Heart right ventricle (tissue), 16 donors: ENCODE measurements at regions not wholly inside any gene's neighbourhood (a gene's known extent, or its start where the extent isn't known, plus 50 kb on each side); places are given as distances from the start of the nearest gene placed in this dataset.

Source experiments
- ATAC-seq, 8 donors: fragments of 200-7000 bp; cut with Tn5 transposase; one replicate each; pipeline ENCODE4 v1.9.1; 2020; ENCODE audit warnings: mild to moderate bottlenecking in 8 of 8, moderate library complexity in 8 of 8, moderate number of reproducible peaks in 1 of 8
- DNase-seq, 2 donors: peaks; one replicate each; pipeline ENCODE4 v3.0.0-alpha.2; 2020
- H3K27ac ChIP-seq, 10 donors: fragments of 200-600 bp; sonication (generic) in 2 of 10; one replicate each; pipeline versions ENCODE4 v1.5.0 to v1.8.0; 2020 to 2022; ENCODE audit warnings: mild to moderate bottlenecking in 3 of 10
- H3K27me3 ChIP-seq, 7 donors: fragments of 200-600 bp; one replicate each; pipeline ENCODE4 v1.8.0; 2021 to 2022; ENCODE audit warnings: mild to moderate bottlenecking in 2 of 7
- H3K36me3 ChIP-seq, 9 donors: fragments of 200-600 bp; sonication (generic) in 1 of 9; one replicate each; pipeline versions ENCODE4 v1.5.0 to v1.8.0; 2020 to 2022; ENCODE audit warnings: mild to moderate bottlenecking in 2 of 9
- H3K4me1 ChIP-seq, 9 donors: fragments of 200-600 bp; sonication (generic) in 1 of 9; one replicate each; pipeline versions ENCODE4 v1.5.0 to v1.8.0; 2020 to 2022; ENCODE audit warnings: mild to moderate bottlenecking in 4 of 9
- H3K4me3 ChIP-seq, 10 donors: fragments of 200-600 bp; sonication (generic) in 2 of 10; one replicate each; pipeline versions ENCODE4 v1.5.0 to v1.8.0; 2020 to 2022; ENCODE audit warnings: mild to moderate bottlenecking in 7 of 10, moderate library complexity in 2 of 10
- H3K9me3 ChIP-seq, 11 donors: fragments of 200-600 bp in 10 of 11; sonication (generic) in 2 of 11; one replicate each; pipeline versions ENCODE4 v1.5.0 to v1.8.0; 2013 to 2022; ENCODE audit warnings: mild to moderate bottlenecking in 2 of 11, control low read depth in 1 of 11, moderate library complexity in 1 of 11
- WGBS, 2 donors: extraction: QIAGEN DNeasy Blood & Tissue Kit; methylation state at CpG; one replicate each; pipeline ENCODE4 v1.1.7; 2013; ENCODE audit warnings: inconsistent platforms in 1 of 2; 5-methylcytosine and 5-hydroxymethylcytosine counted together
- intact Hi-C, 10 donors: fragments of 100-400 bp; cut with DNase I; formaldehyde crosslinking; loops; one replicate each; pipeline versions ENCODE4 v1.11.1 to v1.14.2; 2022
- TF ChIP-seq, protein P1 (sequence below), 9 donors: fragments of 200-600 bp; sonication (generic) in 2 of 9; IDR thresholded peaks; one replicate each; pipeline versions ENCODE4 v1.5.0 to v1.8.0; 2021 to 2022; ENCODE audit warnings: antibody characterized with exemption in 9 of 9, mild to moderate bottlenecking in 5 of 9, moderate library complexity in 1 of 9
- donor health status: Arrhythmogenic right ventricular cardiomyopathy.
- donor health status: ischemic (EF 13 %, LVEDD 7.1; RV severe dilation, severe dysfunction).
- donor health status: healthy with polysubstance abuse.
- donor health status: DM: no; HTN: yes; CAD: no.
- donor health status: DM: no; HTN: no; CAD: no.
- donor health status: ischemic (EF 25% LVEDD 6.9; RV normal size, moderate dysfunction).
- donor health status: ischemic (EF 25% LVEDD 5.7; RV mildly dilated, moderate dysfunction).
- donor health status: healthy.
- donor health status: DM: yes; HTN: yes; CAD: no.
- donor health status: Ischemic cardiomyopathy.
- donor health status: ischemic (EF 35%, LVEDD 5.7; RV mildly dilated, moderate dysfunction).
- donor health status: nonischemic (EF 11% LVEDD 7.7; RV severe dilation, severe dysfunction).
- donor health status: DM: yes; HTN: yes; CAD: no.
- donor health status: PGD.
- donor health status: ischemic (EF 29% LVEDD 5.4; RV normal size, mild dysfunction).
- donor health status: nonischemic (EF 23%, LVEDD 6.1; RV moderate dilation, normal function).

DNA sequence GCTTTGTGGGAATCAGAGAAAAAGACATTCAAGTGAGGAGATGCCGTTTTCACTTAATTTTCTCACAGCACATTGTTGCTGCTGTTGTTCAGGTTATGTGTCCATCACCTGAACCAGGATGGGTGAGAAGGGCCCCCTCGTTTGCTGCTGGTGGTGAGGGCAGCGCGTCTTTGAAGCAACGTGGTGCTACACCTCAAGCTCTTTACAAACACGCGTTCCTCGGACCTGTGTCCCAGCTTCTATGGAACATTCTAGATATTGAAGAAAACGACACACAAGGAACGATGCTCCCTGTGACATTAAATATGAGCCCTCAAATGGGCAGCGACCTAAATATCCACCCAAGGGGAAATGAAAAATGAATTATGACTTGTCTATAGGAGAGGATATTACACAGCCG, 418.6 kb downstream of the MN1 start:
- H3K4me1 ChIP-seq, result no peaks in the 10 kb centered on the region
- intact Hi-C loops, result no loop called here
- ATAC-seq, result no peak
- no peaks in the 10 kb centered on the region for H3K9me3 ChIP-seq
- no peak overlapping the region for H3K27ac ChIP-seq
- no peaks in the 10 kb centered on the region for H3K36me3 ChIP-seq
- no peak overlapping the region for H3K4me3 ChIP-seq
- DNase-seq, result no peak
- H3K27me3 ChIP-seq, result peaks cover 0 to 61% (median 42%) of the 10 kb centered on the region in 7 donors
- TF ChIP-seq, protein P1, sequence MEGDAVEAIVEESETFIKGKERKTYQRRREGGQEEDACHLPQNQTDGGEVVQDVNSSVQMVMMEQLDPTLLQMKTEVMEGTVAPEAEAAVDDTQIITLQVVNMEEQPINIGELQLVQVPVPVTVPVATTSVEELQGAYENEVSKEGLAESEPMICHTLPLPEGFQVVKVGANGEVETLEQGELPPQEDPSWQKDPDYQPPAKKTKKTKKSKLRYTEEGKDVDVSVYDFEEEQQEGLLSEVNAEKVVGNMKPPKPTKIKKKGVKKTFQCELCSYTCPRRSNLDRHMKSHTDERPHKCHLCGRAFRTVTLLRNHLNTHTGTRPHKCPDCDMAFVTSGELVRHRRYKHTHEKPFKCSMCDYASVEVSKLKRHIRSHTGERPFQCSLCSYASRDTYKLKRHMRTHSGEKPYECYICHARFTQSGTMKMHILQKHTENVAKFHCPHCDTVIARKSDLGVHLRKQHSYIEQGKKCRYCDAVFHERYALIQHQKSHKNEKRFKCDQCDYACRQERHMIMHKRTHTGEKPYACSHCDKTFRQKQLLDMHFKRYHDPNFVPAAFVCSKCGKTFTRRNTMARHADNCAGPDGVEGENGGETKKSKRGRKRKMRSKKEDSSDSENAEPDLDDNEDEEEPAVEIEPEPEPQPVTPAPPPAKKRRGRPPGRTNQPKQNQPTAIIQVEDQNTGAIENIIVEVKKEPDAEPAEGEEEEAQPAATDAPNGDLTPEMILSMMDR (IDR thresholded peaks at IDR 0.05), result no peak
- 75 to 80% methylated on average over 12 of the region's 12 CpGs for WGBS, 2 donors

DNA sequence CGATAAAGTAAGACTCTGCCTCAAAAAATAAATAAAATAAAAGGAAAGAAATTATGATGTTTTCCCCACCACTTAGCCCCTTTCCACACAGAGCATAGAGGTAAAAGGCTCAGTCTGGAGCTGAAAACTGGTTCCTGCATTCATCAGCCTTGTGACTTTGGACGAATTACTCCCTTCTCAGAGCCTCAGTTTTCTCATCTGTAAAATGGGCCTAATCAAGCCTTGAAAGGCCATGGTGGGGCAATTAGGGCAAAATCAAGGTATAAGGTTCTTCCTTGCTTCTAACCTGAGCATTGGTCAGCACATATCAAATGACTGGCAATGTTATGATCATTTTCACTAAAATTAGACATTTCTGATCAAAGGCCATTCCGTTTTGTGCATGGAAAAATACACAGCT, 417.7 kb downstream of the MN1 start:
- DNase-seq (no peak), ATAC-seq (no peak)
- 82 to 83% methylated on average over 3 of the region's 3 CpGs for WGBS, 2 donors
- intact Hi-C loops, result no loop called here
- H3K27ac ChIP-seq, result no peak overlapping the region
- H3K4me3 ChIP-seq, result no peak overlapping the region
- no peaks in the 10 kb centered on the region for H3K36me3 ChIP-seq
- H3K27me3 ChIP-seq, result peaks cover 0 to 58% (median 43%) of the 10 kb centered on the region in 7 donors
- H3K4me1 ChIP-seq, result no peaks in the 10 kb centered on the region
- no peaks in the 10 kb centered on the region for H3K9me3 ChIP-seq
- TF ChIP-seq, protein P1 (IDR thresholded peaks at IDR 0.05), result no peak

DNA sequence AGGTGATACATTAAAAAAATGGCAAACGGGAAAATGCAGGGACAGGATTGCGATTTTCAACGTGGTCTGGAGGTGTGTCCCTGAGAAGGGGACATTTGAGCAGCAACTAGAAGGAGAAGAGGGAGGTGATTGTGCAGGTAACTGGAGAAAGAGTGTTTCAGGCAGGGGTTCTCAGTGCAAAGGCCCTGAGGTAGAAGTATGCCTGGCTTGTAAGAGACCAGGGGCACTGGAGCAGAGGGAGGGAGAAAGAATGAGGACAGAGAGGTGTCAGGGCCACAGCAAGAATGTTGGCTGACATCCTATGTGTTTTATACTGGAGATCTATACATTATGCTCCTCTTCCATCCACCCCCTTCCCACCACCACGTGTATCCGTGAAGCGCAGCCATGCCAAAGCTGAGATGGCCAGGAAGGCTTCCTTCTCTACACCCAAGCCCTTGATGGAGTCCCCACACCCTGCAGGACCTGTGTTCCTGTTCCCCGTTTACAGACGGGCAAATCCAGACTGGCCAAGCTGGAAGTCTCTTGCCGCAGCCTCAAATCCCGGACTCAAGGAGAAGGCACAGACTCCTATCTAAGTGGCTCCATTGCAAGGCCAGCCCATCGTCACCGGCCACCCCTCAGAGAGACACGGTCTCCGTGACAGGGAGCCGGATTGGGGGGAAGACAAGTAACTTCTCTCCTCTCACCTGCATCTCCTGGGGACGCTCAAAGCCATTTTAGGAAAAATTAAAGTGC, 416.1 kb downstream of the MN1 start:
- WGBS, 2 donors, result 85 to 87% methylated on average over 16 of the region's 16 CpGs
- Histone ChIP-seq H3K27me3 (peaks cover 0 to 65% (median 40%) of the 10 kb centered on the region in 7 donors), H3K36me3 (no peaks in the 10 kb centered on the region), H3K27ac (no peak overlapping the region), H3K9me3 (no peaks in the 10 kb centered on the region), H3K4me3 (no peak overlapping the region), H3K4me1 (no peaks in the 10 kb centered on the region)
- intact Hi-C loops, result no loop called here
- DNase-seq, result no peak
- ATAC-seq, result no peak
- TF ChIP-seq, protein P1 (IDR thresholded peaks at IDR 0.05), result no peak

DNA sequence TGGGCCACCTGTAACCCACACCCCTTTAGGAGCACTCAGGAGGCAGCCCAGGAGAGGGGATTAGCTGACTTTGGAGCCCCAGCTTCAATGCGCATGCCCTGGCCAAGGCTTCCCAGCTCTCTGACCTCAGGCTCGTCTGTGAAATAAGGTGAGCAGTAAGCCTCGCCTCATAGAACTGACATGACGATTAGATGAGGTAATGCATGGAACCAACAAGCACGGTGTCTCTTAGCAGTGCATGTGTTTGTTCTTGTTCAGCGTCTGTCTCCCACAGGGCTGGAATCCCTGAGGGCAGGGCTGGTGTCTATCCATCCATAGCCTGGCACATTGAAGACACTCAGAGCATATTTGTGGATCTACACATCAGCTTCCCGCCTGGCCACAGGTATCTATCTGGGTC, 415.4 kb downstream of the MN1 start:
- Histone ChIP-seq H3K4me3 (no peak overlapping the region), H3K27me3 (peaks cover 0 to 71% (median 40%) of the 10 kb centered on the region in 7 donors), H3K36me3 (no peaks in the 10 kb centered on the region), H3K9me3 (no peaks in the 10 kb centered on the region), H3K27ac (no peak overlapping the region), H3K4me1 (peaks cover 0 to 7% (median 0%) of the 10 kb centered on the region in 9 donors)
- ATAC-seq (no peak), DNase-seq (no peak)
- TF ChIP-seq, protein P1 (IDR thresholded peaks at IDR 0.05), result no peak
- 73 to 76% methylated on average over 7 of the region's 7 CpGs for WGBS, 2 donors
- intact Hi-C loops, result no loop called here
